ENCODE measurements at regions not wholly inside any gene's neighbourhood (a gene's known extent, or its start where the extent isn't known, plus 50 kb on each side); places are given as distances from the start of the nearest gene placed in this dataset.

DNA sequence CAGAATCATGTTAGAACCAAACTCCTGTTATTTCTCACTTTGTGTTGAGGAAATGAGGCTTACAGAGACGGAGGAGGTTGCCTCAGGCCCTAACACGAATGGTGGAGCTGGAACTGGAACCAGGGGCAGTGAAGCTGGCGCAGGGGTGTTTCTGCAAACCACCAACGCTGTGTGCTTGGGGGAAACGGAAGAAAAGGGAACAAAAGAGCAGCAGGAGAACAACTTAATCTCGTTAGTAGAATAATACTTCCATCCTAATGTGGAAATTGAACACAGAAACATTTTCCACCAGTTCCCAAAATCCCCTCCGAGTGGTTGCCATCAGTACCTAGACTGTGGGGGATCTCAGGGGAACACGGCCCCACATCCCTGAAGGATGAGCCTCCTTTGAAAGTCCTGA lies 103.4 kb upstream of the FRMD1 start:
- Histone ChIP-seq H3K4ac (ENCODE audit: low read depth, low read length) (no peak overlapping the region), H3K23ac (ENCODE audit: low read depth, low read length) (no peak overlapping the region), H4K91ac (ENCODE audit: insufficient read depth, low read depth, low read length) (no peak overlapping the region), H3K27ac (ENCODE audit: insufficient read depth, low read length) (no peak overlapping the region), H3K18ac (ENCODE audit: low read depth, low read length) (no peak overlapping the region), H4K20me1 (ENCODE audit: insufficient read depth, low read length) (no peaks in the 10 kb centered on the region), H3K9me3 (ENCODE audit: control insufficient read depth, insufficient read depth, low read length) (peaks cover 2% of the 10 kb centered on the region), H2AK9ac (replicated peaks; ENCODE audit: low read depth, low read length, poor library complexity) (no peak overlapping the region), H3K56ac (ENCODE audit: extremely low read depth, insufficient read depth, low read length) (no peak overlapping the region), H4K8ac (ENCODE audit: low read depth in 2 of 2, low read length in 2 of 2) (no peak overlapping the region), H2BK20ac (ENCODE audit: low read depth, low read length) (no peak overlapping the region), H3K27me3 (ENCODE audit: control insufficient read depth, insufficient read depth, low read length) (no peaks in the 10 kb centered on the region), H3K9ac (ENCODE audit: low read depth, low read length) (no peak overlapping the region), H3K4me1 (ENCODE audit: control insufficient read depth, insufficient read depth, low read length) (no peaks in the 10 kb centered on the region), H3K4me3 (ENCODE audit: insufficient read depth, low read depth, low read length) (no peak overlapping the region), H3K14ac (replicated peaks; ENCODE audit: low read depth, low read length) (no peak overlapping the region), H2AFZ (replicated peaks; ENCODE audit: low read length, poor library complexity) (no peak overlapping the region), H2BK5ac (ENCODE audit: low read depth, low read length, poor library complexity, severe bottlenecking) (no peak overlapping the region), H2BK15ac (ENCODE audit: low read depth, low read length) (no peak overlapping the region), H4K5ac (ENCODE audit: low read depth, low read length) (no peak overlapping the region), H3K79me1 (ENCODE audit: low read depth in 1 of 2, low read length in 2 of 2) (no peaks in the 10 kb centered on the region), H3K9me1 (ENCODE audit: insufficient read depth, low read length) (no peaks in the 10 kb centered on the region), H3K36me3 (ENCODE audit: control insufficient read depth, insufficient read depth, low read length) (no peaks in the 10 kb centered on the region), H2AK5ac (ENCODE audit: low read depth, low read length) (no peak overlapping the region), H3K4me2 (ENCODE audit: low read depth, low read length) (no peak overlapping the region), H2BK120ac (ENCODE audit: low read depth, low read length) (no peak overlapping the region)
- DNase-seq (no peak), ATAC-seq (ENCODE audit: low read depth) (no peak)
- ChIA-PET CTCF (no interaction called here), POLR2A (ENCODE audit: unreplicated experiment) (no interaction called here)
- intact Hi-C loops (cut with micrococcal nuclease) (no loop called here), dilution Hi-C loops (cut with HindIII; ENCODE audit: low sequenced_read_pairs, unreplicated experiment) (no loop called here), in situ Hi-C loops (cut with MboI; ENCODE audit: low sequenced_read_pairs) (no loop called here)
- no peak for TF ChIP-seq NFE2L2 (IDR thresholded peaks at IDR 0.05; ENCODE audit: low read depth, low read length)
- TF ChIP-seq FOS (IDR thresholded peaks at IDR 0.05; ENCODE audit: low read depth, low read length), result no peak
- no peak for TF ChIP-seq CEBPB (IDR thresholded peaks at IDR 0.05; ENCODE audit: low read depth, low read length)
- no peak for TF ChIP-seq MAZ (IDR thresholded peaks at IDR 0.05; ENCODE audit: borderline replicate concordance, low read depth, low read length)
- no peak for TF ChIP-seq POLR2A (IDR thresholded peaks at IDR 0.05; ENCODE audit: low read depth, low read length)
- TF ChIP-seq MAFK (IDR thresholded peaks at IDR 0.05; ENCODE audit: low read depth, low read length), result no peak
- TF ChIP-seq CHD1 (IDR thresholded peaks at IDR 0.05; ENCODE audit: low read depth, low read length), result no peak
- no CpG with 5 or more reads among the region's 8 CpGs for WGBS, 2 experiments (ENCODE audit: extremely low coverage in 2 of 2, insufficient read length in 1 of 2)
- no TSS peak for BruUV-seq (replicated peaks)

Measured in IMR-90 (cell line).